Stomach (tissue), 8 donors: ENCODE measurements at regions not wholly inside any gene's neighbourhood (a gene's known extent, or its start where the extent isn't known, plus 50 kb on each side); places are given as distances from the start of the nearest gene placed in this dataset.
A peak's percentile ranks its signal among the peaks of the same experiment; 100 is the strongest.

Source experiments
- DNase-seq, 2 donors: peaks; one replicate each; pipeline versions ENCODE4 v3.0.0 to v3.0.0-alpha.2; 2013 to 2019
- H3K27ac ChIP-seq, 5 donors: fragments of 200-600 bp in 4 of 5; sonication (generic) in 4 of 5; one replicate each; pipeline ENCODE4 v1.5.1; 2013 to 2019; ENCODE audit warnings: mild to moderate bottlenecking in 1 of 5, moderate library complexity in 1 of 5
- H3K27me3 ChIP-seq, 3 donors: fragments of 200-600 bp; sonication (generic); one replicate each; pipeline ENCODE4 v1.5.1; 2017 to 2019; ENCODE audit warnings: mixed run types in 1 of 3
- H3K36me3 ChIP-seq, 4 donors: fragments of 200-600 bp; sonication (generic); 1 replicate in 3 of 4; 2 replicates in 1 of 4; pipeline ENCODE4 v1.5.1; 2016 to 2019
- H3K4me1 ChIP-seq, 4 donors: fragments of 200-600 bp; sonication (generic); one replicate each; pipeline ENCODE4 v1.5.1; 2016 to 2019
- H3K4me3 ChIP-seq, 4 donors: fragments of 200-600 bp; sonication (generic) in 3 of 4; one replicate each; pipeline ENCODE4 v1.5.1; 2016 to 2019; ENCODE audit warnings: mild to moderate bottlenecking in 1 of 4
- H3K9me3 ChIP-seq, 4 donors: fragments of 200-600 bp; sonication (generic); one replicate each; pipeline ENCODE4 v1.5.1; 2016 to 2019
- EP300 ChIP-seq: sonication (generic); formaldehyde crosslinking; IDR thresholded peaks from one replicate; pipeline ENCODE4 v1.6.1; 2017; ENCODE audit warnings: antibody characterized with exemption
- POLR2A ChIP-seq, 4 donors: fragments of 450-650 bp; IDR thresholded peaks; one replicate each; pipeline ENCODE4 v1.6.1; 2016; ENCODE audit warnings: antibody characterized with exemption in 4 of 4, control low read depth in 2 of 4, mild to moderate bottlenecking in 1 of 4, moderate library complexity in 1 of 4
- POLR2AphosphoS5 ChIP-seq, 3 donors: sonication (generic); formaldehyde crosslinking; IDR thresholded peaks; one replicate each; pipeline ENCODE4 v1.6.1; 2016; ENCODE audit warnings: antibody characterized with exemption in 3 of 3
- WGBS, 5 donors: extraction: QIAGEN DNeasy Blood & Tissue Kit in 3 of 5; methylation state at CpG; one replicate each; pipeline versions ENCODE4 v1.1.5 to v1.1.7; 2013 to 2018; 5-methylcytosine and 5-hydroxymethylcytosine counted together
- intact Hi-C: fragments of 100-400 bp; cut with DNase I; formaldehyde crosslinking; loops from one replicate; pipeline ENCODE4 v1.15.1; 2023; ENCODE audit warnings: low total_unique reads
- TF ChIP-seq, protein P1 (sequence below), 7 experiments: fragments of 450-650 bp in 4 of 7; fragments of 200-600 bp in 3 of 7; sonication (generic) in 3 of 7; IDR thresholded peaks; one replicate each; pipeline ENCODE4 v1.5.1; 2016 to 2019; ENCODE audit warnings: antibody characterized with exemption in 7 of 7, control low read depth in 2 of 7, mild to moderate bottlenecking in 1 of 7
- donor health status: healthy with polysubstance abuse.
- donor health status: Bipolar disorder and iron deficiency.
- donor health status: healthy.

GRCh38 chr2:156908825-156909224 lies 348.7 kb upstream of the GALNT5 start:
- 27 to 44% (median 38%) methylated on average over 1 of the region's 1 CpG for WGBS, 5 donors
- DNase-seq, result no peak
- Histone ChIP-seq H3K9me3 (no peaks in the 10 kb centered on the region), H3K27ac (no peak overlapping the region), H3K4me3 (no peak overlapping the region), H3K36me3 (no peaks in the 10 kb centered on the region), H3K4me1 (no peaks in the 10 kb centered on the region), H3K27me3 (no peaks in the 10 kb centered on the region)
- TF ChIP-seq EP300, result no peak
- no peak for TF ChIP-seq POLR2A (IDR thresholded peaks at IDR 0.05)
- no peak for TF ChIP-seq POLR2AphosphoS5 (IDR thresholded peaks at IDR 0.05)
- TF ChIP-seq, protein P1, sequence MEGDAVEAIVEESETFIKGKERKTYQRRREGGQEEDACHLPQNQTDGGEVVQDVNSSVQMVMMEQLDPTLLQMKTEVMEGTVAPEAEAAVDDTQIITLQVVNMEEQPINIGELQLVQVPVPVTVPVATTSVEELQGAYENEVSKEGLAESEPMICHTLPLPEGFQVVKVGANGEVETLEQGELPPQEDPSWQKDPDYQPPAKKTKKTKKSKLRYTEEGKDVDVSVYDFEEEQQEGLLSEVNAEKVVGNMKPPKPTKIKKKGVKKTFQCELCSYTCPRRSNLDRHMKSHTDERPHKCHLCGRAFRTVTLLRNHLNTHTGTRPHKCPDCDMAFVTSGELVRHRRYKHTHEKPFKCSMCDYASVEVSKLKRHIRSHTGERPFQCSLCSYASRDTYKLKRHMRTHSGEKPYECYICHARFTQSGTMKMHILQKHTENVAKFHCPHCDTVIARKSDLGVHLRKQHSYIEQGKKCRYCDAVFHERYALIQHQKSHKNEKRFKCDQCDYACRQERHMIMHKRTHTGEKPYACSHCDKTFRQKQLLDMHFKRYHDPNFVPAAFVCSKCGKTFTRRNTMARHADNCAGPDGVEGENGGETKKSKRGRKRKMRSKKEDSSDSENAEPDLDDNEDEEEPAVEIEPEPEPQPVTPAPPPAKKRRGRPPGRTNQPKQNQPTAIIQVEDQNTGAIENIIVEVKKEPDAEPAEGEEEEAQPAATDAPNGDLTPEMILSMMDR (IDR thresholded peaks at IDR 0.05), result no peak
- intact Hi-C loops, result no loop called here

DNA sequence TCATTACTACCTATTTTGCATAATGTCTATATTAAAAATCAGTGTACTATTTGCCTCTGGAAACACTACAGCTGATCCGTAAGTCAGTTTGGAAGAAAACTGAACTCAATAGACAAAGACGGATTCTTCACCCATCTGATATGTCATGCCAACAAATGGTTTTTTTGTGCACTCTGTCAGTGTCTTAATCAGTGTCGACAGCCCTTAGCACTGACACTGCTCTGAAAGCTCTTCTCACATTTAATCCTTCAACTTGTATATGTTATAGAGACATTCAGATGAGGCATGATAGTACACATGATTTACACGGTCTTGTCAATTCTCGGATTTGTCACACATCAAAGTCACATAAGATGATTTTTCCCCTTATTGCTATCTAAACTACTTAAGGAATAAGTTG lies 347.5 kb upstream of the GALNT5 start:
- no peaks in the 10 kb centered on the region for H3K4me1 ChIP-seq
- TF ChIP-seq POLR2A (IDR thresholded peaks at IDR 0.05), result no peak
- TF ChIP-seq, protein P1 (IDR thresholded peaks at IDR 0.05), result no peak
- H3K36me3 ChIP-seq, result no peaks in the 10 kb centered on the region
- H3K9me3 ChIP-seq, result no peaks in the 10 kb centered on the region
- DNase-seq, result no peak
- WGBS, 5 donors, result 70 to 80% (median 72%) methylated on average over 5 of the region's 5 CpGs
- H3K27ac ChIP-seq, result no peak overlapping the region
- intact Hi-C loops, result no loop called here
- H3K27me3 ChIP-seq, result no peaks in the 10 kb centered on the region
- H3K4me3 ChIP-seq, result no peak overlapping the region

DNA sequence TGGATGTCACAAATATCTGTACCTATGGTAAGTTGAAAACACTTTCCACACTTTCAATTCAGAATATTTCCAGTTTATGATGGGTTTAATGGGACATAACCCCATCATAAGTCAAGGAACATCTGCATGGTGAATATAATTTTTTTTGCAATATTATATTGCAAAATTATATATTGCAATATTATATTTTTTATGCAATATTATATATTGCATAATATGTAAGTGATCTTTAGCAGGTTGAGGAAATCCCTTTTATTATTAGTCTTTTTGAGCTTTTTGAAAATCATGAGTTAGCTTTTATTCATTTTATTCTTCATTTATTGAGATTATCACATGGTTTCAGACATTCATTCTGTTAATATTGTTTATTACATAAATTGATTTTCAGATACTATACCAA lies 342.2 kb upstream of the GALNT5 start:
- no peak for DNase-seq
- H3K9me3 ChIP-seq, result no peaks in the 10 kb centered on the region
- H3K27me3 ChIP-seq, result no peaks in the 10 kb centered on the region
- H3K4me3 ChIP-seq, result no peak overlapping the region
- no peak for TF ChIP-seq POLR2A (IDR thresholded peaks at IDR 0.05)
- no peak for TF ChIP-seq EP300
- no peak for TF ChIP-seq POLR2AphosphoS5 (IDR thresholded peaks at IDR 0.05)
- TF ChIP-seq, protein P1 (IDR thresholded peaks at IDR 0.05), result no peak
- intact Hi-C loops, result no loop called here
- no peaks in the 10 kb centered on the region for H3K36me3 ChIP-seq
- no peak overlapping the region for H3K27ac ChIP-seq
- H3K4me1 ChIP-seq, result no peaks in the 10 kb centered on the region

DNA sequence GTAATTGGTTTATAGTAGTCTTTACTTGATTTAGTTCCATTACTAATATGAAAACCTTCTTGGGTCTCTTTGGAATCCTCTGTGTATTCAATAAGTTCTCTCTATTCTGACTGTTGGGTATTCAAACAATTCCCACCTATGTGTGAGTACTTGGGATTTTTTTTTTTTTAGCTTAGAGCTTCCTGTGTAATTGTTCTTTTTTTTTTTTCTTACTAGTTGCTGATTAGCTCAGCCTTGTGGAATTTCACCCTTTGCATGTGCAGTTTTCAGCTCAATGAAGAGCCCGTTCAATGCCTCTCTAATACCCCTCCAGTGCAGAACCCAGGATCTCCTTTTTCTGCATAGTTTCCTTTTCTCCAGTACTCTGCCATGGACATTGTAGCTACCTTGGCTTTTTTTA lies 339.1 kb upstream of the GALNT5 start:
- peak in 1 of 2 donors; percentile 4 for DNase-seq
- Histone ChIP-seq H3K27ac (no peak overlapping the region), H3K36me3 (no peaks in the 10 kb centered on the region), H3K27me3 (no peaks in the 10 kb centered on the region), H3K4me3 (no peak overlapping the region), H3K9me3 (peaks cover 0 to under 1% (median under 1%) of the 10 kb centered on the region in 4 donors), H3K4me1 (no peaks in the 10 kb centered on the region)
- intact Hi-C loops, result no loop called here
- 41 to 66% (median 61%) methylated on average over 1 of the region's 1 CpG for whole genome bisulfite sequencing, 5 donors
- TF ChIP-seq EP300 (no peak), POLR2AphosphoS5 (IDR thresholded peaks at IDR 0.05) (no peak)

GRCh38 chr2:156930423-156930822 lies 327.1 kb upstream of the GALNT5 start:
- H3K4me1 ChIP-seq, result no peaks in the 10 kb centered on the region
- no peaks in the 10 kb centered on the region for H3K27me3 ChIP-seq
- H3K36me3 ChIP-seq, result no peaks in the 10 kb centered on the region
- no peak for DNase-seq
- peaks cover 0 to 13% (median 3%) of the 10 kb centered on the region in 4 donors for H3K9me3 ChIP-seq
- no peak overlapping the region for H3K27ac ChIP-seq
- intact Hi-C loops, result no loop called here
- WGBS, 5 donors, result 60 to 76% (median 70%) methylated on average over 2 of the region's 2 CpGs
- TF ChIP-seq EP300 (no peak), POLR2A (IDR thresholded peaks at IDR 0.05) (no peak), POLR2AphosphoS5 (IDR thresholded peaks at IDR 0.05) (no peak)
- TF ChIP-seq, protein P1 (IDR thresholded peaks at IDR 0.05), result no peak
- no peak overlapping the region for H3K4me3 ChIP-seq
